Astrocyte of the hippocampus (primary cell): ENCODE measurements at regions not wholly inside any gene's neighbourhood (a gene's known extent, or its start where the extent isn't known, plus 50 kb on each side); places are given as distances from the start of the nearest gene placed in this dataset.
"Not testable (repeated sequence)": the region's sequence is repeated elsewhere in the genome, so short reads cannot be mapped to it uniquely, and the experiment has no call there.

ENCODE experiments used
- DNase-seq: peaks from one replicate; pipeline ENCODE4 v3.0.0; 2011; ENCODE audit warnings: low read depth, low spot score

DNA sequence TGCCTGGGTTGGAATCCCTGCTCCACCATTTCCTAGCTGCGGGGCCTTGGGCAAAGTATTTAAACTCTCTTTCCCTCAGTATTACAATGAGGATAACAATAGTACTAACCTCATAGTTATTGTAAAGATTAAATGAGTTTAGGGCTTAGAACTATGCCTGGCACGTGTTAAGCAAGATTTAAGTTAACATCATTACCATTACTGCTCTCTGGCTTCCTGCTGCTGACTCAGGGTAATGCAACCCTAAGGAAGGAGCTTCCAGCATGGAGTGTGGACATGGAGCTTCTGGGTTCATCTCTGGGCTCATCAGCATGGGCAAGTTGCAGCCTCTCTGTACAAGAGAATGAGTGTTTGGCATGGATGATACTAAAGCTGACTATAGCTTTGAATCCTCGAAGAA lies 374.2 kb upstream of the MAP2 start:
- no peak for DNase-seq

DNA sequence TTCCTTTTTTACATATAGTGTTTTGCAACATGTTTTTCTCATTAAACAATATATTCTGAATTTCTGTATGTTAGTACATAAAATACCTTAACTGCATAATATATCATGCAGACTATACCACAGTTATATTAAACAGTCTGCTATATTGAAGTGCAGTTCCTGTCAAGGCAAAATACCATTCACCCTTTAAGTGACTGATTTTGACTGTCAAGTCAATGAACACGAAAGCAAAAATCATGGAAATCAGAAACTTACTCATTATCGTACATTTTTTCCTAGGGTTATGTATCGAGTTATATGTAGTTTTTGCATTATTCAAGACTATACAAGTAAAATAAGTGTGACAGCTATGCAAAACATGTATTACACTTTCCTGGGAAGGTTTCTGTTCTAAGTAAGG lies 361.6 kb upstream of the MAP2 start:
- DNase-seq, result no peak

DNA sequence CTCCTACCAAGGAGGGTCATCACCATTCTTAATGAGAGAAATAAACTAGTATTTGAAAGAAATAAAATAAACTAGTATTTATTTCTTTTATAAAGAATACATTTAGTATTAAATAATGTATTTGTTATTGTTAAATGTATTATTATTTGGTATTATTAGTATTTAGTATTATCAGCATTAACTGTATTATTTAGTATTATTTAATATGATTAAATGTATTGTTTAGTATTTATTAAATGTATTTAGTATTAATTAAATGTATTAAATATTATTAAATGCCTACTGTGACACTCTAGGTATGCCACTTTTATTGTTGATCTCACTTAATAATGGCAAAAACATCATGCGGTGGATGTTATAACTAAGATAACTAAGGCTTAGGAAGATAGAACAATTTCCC lies 353.6 kb upstream of the MAP2 start:
- no peak for DNase-seq

DNA sequence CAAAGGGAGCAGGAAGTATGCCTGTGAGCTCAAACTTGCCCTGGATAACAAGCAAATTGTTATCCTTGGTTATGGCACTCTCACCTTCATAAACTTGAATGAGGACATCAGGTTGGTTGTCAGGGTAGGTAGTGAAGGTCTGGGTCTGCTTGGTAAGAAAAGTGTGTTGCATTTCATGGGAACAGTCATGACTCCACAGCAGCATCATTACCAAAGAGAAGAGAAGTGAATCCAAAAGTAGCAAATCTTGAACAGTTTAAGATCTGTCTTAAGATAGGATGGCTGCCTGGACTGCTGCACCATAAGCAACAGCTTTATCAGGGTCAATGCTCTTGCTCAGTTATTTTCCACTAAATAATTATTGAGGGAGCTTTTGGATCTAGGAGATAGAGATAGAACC lies 350.7 kb upstream of the MAP2 start:
- no peak for DNase-seq

DNA sequence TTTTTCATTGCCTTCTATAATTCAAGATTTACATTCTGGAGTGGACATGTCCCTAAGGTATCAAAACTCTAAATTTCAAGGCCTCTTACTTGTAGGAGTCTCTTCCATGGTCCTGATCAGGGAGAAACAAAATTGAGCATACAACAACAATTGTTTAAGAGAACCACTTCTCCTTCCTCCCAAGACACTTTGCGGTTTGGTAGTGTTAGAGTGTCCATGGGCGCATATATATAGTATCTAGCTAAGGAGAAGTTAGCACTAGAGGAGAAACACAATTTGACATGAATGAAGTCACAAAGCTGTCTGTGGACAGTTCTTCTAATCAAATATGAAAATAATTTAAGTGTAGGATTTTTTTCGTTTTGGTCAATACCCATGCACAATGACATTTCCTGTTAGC lies 349.1 kb upstream of the MAP2 start:
- no peak for DNase-seq

DNA sequence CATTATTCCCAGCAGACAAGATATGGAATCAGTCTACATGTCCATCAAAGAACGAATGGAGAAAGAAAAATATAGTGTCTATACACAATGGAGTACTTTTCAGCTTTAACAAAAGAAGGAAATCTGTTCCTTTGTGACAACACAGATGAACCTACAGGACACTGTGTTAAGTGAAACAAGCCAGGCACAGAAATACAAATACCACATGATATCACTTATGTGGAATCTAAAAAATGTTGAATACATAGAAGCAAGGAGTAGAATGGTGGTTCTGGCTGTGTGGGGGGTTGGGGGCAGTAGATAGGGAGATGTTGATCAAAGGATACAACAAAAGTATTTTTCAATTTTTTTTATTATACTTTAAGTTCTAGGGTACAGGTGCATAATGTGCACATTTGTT lies 347.7 kb upstream of the MAP2 start:
- DNase-seq, result peak; percentile 6

DNA sequence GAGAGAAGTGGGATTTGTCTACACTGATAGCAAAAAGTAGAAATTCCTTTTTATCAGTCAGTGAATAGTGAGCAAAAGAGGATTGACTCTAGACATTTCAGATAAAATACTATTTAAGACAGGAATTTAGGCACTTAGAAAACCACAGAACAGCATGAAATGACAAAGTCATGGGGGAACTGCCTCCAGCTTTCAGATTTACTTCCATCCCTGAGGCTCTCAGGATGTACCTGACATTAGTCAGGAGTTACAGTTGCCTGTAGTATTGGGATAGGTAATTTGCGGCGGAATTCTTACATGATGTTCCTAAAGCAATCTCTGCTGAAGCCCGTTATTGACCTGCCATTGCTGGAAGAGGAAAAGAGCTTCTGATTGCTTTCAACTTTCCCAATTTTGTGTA lies 337.1 kb upstream of the MAP2 start:
- no peak for DNase-seq

DNA sequence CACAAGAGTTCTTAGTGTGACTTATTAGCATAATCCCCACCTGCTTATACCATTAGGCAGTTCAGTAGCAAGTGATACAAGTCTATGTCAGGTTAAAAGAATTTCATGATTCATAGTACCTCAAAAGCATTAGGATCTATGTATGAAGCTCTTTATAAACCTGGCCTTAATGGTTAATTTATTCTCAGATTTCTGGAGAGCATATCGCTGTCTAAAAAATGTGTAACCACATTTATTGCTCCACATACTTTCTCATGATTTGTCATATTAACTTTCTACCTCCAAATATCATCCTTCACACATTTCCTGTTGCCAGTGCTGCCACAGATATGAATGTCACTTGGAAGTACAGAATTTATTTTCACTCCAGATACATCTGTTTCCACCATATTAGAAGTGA lies 332.8 kb upstream of the MAP2 start:
- DNase-seq, result peak; percentile 34

DNA sequence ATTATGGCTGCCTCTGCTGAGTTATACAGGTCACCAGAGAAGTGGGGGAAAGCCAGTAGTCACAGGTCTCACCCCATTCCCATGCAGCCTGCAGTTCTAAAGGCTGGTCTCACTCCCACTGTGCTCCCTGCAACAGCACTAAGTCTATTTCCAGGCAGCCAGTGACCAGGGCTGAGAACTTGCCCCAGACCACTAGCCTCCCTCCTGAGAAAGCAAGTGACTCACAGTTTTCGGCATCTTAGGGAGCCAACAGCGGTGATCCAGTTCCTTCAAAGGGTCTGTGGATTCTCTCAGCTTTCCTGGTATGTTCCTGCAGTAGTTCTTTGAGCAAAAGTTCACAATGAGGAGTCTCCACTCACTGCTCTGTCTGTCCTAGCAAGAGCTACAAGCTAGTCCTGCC lies 329.6 kb upstream of the MAP2 start:
- peak; percentile 56 for DNase-seq

DNA sequence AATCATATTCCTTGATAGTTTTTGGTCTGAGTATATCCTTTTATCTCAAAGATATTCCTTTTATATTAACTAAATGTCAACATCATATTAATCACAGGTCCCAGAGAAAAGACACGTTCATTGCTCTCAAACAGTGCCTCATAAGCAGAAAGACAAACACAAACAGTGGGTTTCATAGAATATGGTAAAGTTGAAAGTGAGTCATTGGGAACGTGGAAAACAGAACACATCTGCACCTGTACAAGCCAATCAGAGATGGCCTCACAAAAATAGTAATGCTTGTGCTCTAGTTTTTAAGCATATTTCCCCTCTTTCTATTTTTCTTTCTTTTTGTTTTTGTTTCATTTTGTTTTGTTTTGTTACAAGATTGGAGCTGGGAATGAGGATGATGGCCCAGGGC lies 328.4 kb upstream of the MAP2 start:
- DNase-seq, result no peak

DNA sequence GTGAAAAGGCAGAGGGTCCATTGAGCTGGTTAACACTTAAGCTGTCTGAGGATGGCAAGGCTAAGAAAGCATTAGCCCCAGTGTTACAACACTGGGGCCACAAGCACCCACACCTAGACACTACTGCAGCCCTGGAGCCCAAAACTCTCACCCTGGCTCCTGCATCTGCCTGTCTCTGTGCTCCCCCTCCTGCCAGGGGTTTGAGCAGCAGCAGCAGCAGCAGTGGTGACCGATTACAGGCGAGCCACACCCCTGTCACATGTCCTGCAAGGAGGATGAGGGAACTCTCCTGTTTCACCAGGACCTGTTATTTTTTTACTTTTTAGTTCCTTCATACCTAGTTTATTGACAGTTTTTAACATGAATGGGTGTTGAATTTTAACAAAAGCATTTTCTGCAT lies 326.7 kb upstream of the MAP2 start:
- DNase-seq, result no peak

DNA sequence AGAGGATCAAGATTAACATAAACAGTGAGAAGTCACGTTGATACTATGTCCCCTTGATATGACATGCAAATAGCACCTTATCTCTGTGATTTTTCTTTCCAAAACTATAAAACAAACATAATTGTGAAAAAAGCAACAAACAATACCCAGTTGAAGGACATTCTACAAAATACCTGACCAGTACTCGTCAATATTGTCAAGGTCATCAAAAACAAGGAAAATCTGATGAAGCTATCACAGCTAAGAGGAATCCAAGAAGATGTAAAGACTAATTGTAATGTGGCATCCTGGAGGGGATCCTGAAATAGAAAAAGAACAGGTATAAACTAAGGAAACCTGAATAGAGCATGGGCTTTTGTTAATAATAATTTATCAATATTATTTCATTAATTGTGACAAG lies 321.5 kb upstream of the MAP2 start:
- no peak for DNase-seq

DNA sequence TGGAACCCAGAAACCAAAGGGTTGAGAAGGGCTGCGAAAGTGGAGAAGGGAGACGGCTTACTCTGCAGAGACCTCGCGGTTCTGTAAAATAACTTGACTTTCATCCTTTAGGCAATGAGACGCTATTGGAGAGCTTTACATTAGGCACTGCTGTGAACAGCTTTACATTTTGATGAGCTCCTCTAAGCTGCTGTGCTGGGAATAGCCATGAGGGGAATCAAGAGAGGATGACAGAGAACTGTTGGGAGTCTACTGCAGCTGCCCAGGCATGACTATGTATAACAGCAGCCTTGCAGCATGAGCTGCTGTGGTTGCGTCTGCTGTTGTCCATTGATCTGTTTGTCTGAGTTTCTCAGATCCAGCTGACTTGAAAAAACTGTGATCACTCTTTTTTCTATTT lies 310.8 kb upstream of the MAP2 start:
- DNase-seq, result no peak

DNA sequence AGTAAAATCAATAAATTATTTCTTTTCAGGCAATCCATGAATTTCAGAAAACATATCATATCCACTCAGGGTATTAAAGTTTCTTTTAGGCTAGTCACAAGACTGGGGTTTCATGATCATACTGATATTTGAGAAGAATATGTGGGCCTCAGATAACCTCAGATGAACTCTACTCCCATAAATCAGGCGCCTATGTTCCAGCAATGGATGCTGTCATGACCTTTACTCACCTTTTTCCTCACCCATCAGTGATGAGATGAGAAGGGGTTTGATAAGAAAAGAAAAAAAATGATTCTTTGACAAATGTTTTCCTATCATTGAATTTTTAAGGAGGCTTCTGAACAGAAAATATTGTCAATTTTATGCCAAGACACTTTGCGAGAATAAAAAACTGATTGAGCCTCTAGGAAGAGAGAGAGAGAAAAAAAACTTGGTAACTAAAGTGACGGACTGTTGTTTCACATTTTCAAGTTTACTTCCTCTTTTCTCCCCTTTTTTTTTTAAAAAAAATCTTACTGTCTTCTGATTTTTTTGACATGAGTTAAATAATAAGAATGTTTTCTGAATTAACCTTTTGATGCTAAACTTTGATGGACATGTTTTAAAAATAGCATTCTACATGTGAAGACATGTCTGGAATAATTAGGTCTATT lies 309.1 kb upstream of the MAP2 start:
- no peak for DNase-seq

DNA sequence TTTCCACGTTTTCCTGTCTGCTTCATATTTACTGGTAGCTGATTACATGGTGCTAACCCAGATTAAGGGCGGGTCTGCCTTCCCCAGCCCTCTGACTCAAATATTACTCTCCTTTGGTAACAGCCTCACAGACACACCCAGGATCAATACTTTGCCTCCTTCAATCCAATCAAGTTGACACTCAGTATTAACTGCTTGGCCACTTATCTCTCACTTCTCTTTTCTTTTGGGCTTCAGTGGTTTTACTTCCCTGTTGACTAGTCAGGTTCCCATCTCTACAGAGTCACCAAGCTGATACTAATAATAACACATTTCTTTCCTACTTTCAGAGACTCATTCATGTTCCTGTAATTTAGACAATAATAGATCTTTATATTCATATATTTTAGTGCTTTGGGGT lies 302.2 kb upstream of the MAP2 start:
- DNase-seq, result no peak

DNA sequence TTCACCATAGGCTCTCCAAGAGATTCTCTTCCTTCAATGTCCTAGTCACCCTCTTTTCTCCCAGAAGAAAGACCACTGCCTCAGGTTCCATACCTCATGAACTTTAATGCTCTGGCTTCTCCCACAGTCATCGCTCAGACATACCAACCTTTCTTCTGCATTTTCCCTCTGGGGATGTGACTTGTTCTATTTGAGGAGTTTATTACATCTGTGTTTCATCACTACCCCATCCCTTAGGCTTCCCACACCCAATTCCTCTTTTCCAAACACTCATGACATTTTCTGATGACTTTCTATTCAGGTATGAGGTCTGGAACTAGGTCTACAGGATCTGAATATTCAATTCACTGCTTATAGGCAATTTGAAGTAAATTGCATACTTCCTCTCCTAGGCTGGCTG lies 298.6 kb upstream of the MAP2 start:
- DNase-seq, result no peak

DNA sequence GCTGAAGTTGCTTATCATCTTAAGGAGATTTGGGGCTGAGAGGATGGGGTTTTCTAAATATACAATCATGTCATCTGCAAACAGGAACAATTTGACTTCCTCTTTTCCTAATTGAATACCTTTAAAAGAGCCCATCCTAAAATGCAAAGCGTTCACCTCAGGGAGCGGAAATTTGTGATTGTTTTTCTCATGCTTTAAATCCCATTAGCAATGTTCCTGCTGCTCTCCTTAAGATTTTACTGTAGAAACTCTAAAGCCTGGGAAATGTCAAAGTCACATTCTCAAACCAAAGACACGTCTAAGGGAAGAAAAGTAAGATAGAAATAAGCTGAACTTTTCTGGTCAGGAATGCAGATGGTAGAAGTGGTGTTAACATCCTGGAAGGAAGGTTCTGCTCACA lies 285.8 kb upstream of the MAP2 start:
- DNase-seq, result no peak

DNA sequence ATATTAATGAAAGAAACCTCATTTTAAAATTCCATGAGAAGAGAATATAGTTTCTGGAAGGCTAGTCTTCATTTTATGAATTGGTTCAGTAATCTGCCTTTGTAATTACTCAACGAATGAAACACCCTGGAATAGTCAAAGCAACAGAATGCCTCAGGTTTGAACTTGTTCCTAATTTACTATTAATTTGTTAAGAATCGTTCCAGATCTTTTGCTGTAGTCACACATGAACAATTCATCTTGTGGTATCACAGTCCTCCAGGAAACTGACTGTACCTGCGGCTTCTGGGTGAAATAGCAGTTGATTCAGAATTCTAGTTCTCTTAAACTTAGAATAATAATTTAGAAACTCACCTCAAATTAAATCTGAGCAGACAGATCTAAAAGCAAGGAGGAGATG lies 282.7 kb upstream of the MAP2 start:
- no peak for DNase-seq

DNA sequence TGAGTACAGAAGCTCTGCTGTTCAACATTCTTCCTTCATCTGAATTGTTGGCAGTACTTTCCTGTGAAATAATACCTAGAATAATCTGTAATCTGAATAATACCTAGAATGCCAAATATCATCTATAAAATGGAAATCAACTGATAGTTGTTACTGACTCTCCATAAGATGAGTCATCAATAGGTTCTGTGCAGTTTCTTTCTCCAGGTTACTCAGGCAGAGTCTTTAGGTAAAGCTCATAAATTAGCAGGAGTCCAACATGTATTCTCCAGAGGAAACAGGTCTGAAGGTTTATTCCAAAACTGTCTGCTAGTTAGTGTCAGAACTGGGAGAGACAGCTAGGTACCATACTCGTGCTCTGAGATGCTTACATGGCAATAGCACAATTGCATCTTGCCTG lies 282.0 kb upstream of the MAP2 start:
- DNase-seq, result no peak

DNA sequence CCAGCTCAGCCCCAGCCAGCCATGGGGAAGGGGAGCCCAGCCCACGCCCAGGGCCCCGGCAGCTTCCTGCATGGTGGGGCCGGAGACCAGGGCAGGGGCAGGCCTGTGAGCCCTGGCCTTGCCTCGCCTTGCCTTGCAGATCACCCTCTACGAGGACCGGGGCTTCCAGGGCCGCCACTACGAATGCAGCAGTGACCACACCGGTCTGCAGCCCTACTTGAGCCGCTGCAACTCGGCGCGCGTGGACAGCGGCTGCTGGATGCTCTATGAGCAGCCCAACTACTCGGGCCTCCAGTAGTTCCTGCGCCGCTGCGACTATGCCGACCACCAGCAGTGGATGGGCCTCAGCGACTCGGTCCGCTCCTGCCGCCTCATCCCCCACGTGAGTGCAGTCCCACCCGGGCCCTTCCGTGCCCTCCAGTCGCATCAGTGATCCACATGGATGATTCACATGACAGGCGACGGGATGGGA lies 278.6 kb upstream of the MAP2 start:
- DNase-seq, result not testable (repeated sequence)

DNA sequence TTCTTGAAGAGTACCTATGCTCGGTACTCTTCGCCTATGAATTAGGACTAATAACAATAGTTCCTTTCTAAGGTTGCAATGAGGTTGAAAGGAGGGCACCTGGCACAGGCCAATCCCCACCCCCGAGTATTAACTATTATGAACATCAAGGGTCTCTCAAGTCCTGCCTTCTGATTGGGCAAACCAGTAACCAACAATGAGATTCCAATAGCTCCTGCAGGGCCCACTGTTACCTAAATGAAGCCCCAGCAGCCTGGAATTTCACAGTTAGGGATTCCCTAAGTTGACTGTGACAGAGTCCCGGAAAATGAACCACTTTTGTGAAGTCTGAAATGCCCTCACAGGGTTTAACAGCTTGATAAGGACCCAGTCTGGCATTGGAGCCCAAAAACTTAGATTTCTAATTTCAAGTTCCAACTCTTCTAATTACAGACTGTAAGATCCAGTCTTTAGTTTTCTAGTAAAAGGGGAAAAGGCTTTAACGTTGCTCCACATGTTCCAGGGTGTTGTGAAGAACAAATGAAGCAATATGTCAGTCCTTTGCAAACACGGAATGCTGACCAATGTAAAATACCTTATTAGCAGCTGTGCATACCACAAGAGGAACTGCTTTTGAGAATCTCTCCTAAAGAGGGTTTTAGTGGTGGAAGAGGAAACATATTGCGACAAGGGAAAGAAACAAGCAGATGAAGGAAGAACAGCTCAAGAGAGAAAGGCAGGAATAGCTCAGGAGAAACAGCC lies 277.7 kb upstream of the MAP2 start:
- no peak for DNase-seq

DNA sequence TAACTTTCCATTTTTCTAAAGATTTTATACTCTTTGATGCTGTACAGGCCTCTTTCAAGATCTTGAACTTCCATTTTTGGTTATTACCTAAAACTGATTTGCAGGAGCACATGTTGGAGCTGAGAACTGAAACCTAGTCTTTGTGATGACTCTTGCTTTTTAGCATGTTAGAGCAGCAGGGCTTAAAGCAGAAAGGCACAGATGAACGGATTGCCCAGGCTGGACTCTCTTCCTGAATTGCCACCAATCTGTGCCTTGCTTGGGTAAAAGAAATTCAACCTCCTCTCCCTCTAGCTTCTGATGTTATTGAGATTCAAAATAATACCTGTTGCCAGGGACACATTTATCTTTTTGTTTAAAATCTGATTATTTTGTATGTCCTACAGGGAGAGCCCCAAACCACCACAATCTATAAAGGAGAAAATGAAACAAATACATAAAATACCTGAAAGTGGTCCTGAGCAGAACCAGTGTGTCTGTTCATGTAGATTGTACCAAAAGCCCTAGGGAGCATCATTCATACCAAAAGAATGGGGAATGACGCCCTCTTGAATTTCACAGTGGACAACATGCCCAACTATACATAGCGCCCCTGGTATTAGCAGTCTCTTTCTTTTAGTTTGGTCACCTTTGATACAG lies 277.0 kb upstream of the MAP2 start:
- DNase-seq, result no peak

DNA sequence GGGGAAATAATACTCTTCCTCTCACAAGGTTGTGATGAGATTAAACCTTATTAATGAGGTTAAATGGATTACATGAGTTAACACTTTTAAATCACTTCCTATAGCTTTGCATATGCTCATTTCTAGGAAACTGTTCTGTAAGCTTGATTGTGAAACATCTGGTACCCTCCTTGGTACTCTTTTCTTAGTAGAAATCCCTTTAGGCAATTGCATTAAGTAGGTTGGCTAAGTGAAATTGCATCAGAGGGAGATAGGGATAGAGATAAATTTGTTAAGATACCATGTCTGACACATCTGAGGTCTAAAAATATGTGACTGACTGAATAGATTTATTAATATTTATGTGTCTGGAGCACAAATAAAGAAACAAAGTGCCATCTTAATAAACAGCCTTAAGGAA lies 275.9 kb upstream of the MAP2 start:
- DNase-seq, result no peak
